ENCODE measurements at regions not wholly inside any gene's neighbourhood (a gene's known extent, or its start where the extent isn't known, plus 50 kb on each side); places are given as distances from the start of the nearest gene placed in this dataset.
A peak's percentile ranks its signal among the peaks of the same experiment; 100 is the strongest.

- H3K4me1 ChIP-seq (ENCODE audit: control insufficient read depth in 3 of 3, insufficient read depth in 3 of 3, low read length in 3 of 3), result peaks cover 65 to 80% (median 71%) of the 10 kb centered on the region in 3 donors
- H3K27me3 ChIP-seq (ENCODE audit: control insufficient read depth in 3 of 3, insufficient read depth in 3 of 3, low read length in 3 of 3), result no peaks in the 10 kb centered on the region
- H3K27ac ChIP-seq (ENCODE audit: low read depth, low read length), result peak overlapping the region; percentile 96
- no peaks in the 10 kb centered on the region for H3K9me3 ChIP-seq (ENCODE audit: control insufficient read depth in 3 of 3, low read length in 3 of 3)
- H3K4me3 ChIP-seq (ENCODE audit: low read length in 3 of 3), result peak overlapping the region; percentile 75 to 97 (median 95)
- H3K36me3 ChIP-seq (ENCODE audit: control insufficient read depth in 3 of 3, insufficient read depth in 3 of 3, low read length in 3 of 3), result peaks cover 0 to 26% (median 2%) of the 10 kb centered on the region in 3 donors
- H3K9ac ChIP-seq (ENCODE audit: low read depth in 1 of 3, low read length in 3 of 3), result peak overlapping the region; percentile 91 to 100 (median 94)
Measured at GRCh38 chr22:46076651-46077339, 73.5 kb upstream of the PPARA start.

- Histone ChIP-seq H3K36me3 (ENCODE audit: control insufficient read depth in 3 of 3, insufficient read depth in 3 of 3, low read length in 3 of 3) (peaks cover 0 to 20% (median 2%) of the 10 kb centered on the region in 3 donors), H3K4me3 (ENCODE audit: low read length in 3 of 3) (peak overlapping the region; percentile 75 to 97 (median 95)), H3K27me3 (ENCODE audit: control insufficient read depth in 3 of 3, insufficient read depth in 3 of 3, low read length in 3 of 3) (no peaks in the 10 kb centered on the region), H3K9ac (ENCODE audit: low read depth in 1 of 3, low read length in 3 of 3) (peak overlapping the region; percentile 91 to 100 (median 94)), H3K27ac (ENCODE audit: low read depth, low read length) (peak overlapping the region; percentile 96), H3K4me1 (ENCODE audit: control insufficient read depth in 3 of 3, insufficient read depth in 3 of 3, low read length in 3 of 3) (peaks cover 73 to 84% (median 80%) of the 10 kb centered on the region in 3 donors), H3K9me3 (ENCODE audit: control insufficient read depth in 3 of 3, low read length in 3 of 3) (no peaks in the 10 kb centered on the region)
Measured at GRCh38 chr22:46077669-46078099, 72.6 kb upstream of the PPARA start.

- Histone ChIP-seq H3K4me3 (ENCODE audit: low read length in 3 of 3) (peak overlapping the region; percentile 75 to 95 (median 81)), H3K27me3 (ENCODE audit: control insufficient read depth in 3 of 3, insufficient read depth in 3 of 3, low read length in 3 of 3) (no peaks in the 10 kb centered on the region), H3K9me3 (ENCODE audit: control insufficient read depth in 3 of 3, low read length in 3 of 3) (no peaks in the 10 kb centered on the region), H3K4me1 (ENCODE audit: control insufficient read depth in 3 of 3, insufficient read depth in 3 of 3, low read length in 3 of 3) (peaks cover 81 to 85% (median 83%) of the 10 kb centered on the region in 3 donors), H3K9ac (ENCODE audit: low read depth in 1 of 3, low read length in 3 of 3) (peak overlapping the region; percentile 91 to 100 (median 94)), H3K27ac (ENCODE audit: low read depth, low read length) (peak overlapping the region; percentile 96), H3K36me3 (ENCODE audit: control insufficient read depth in 3 of 3, insufficient read depth in 3 of 3, low read length in 3 of 3) (peaks cover 0 to 14% (median 2%) of the 10 kb centered on the region in 3 donors)
Measured at GRCh38 chr22:46078241-46079092, 71.9 kb upstream of the PPARA start.

GRCh38 chr22:46079093-46079860 is 71.0 kb upstream of the PPARA start:
- Histone ChIP-seq H3K9ac (ENCODE audit: low read depth in 1 of 3, low read length in 3 of 3) (peak overlapping the region; percentile 91 to 100 (median 94)), H3K4me1 (ENCODE audit: control insufficient read depth in 3 of 3, insufficient read depth in 3 of 3, low read length in 3 of 3) (peaks cover 83 to 86% (median 85%) of the 10 kb centered on the region in 3 donors), H3K27me3 (ENCODE audit: control insufficient read depth in 3 of 3, insufficient read depth in 3 of 3, low read length in 3 of 3) (no peaks in the 10 kb centered on the region), H3K27ac (ENCODE audit: low read depth, low read length) (peak overlapping the region; percentile 96), H3K9me3 (ENCODE audit: control insufficient read depth in 3 of 3, low read length in 3 of 3) (no peaks in the 10 kb centered on the region), H3K4me3 (ENCODE audit: low read length in 3 of 3) (peak overlapping the region; percentile 75 to 95 (median 81)), H3K36me3 (ENCODE audit: control insufficient read depth in 3 of 3, insufficient read depth in 3 of 3, low read length in 3 of 3) (peaks cover 0 to 9% (median 2%) of the 10 kb centered on the region in 3 donors)

GRCh38 chr22:46079861-46080821 is 70.2 kb upstream of the PPARA start:
- H3K27me3 ChIP-seq (ENCODE audit: control insufficient read depth in 3 of 3, insufficient read depth in 3 of 3, low read length in 3 of 3), result no peaks in the 10 kb centered on the region
- peaks cover 83 to 86% (median 84%) of the 10 kb centered on the region in 3 donors for H3K4me1 ChIP-seq (ENCODE audit: control insufficient read depth in 3 of 3, insufficient read depth in 3 of 3, low read length in 3 of 3)
- H3K9me3 ChIP-seq (ENCODE audit: control insufficient read depth in 3 of 3, low read length in 3 of 3), result no peaks in the 10 kb centered on the region
- H3K9ac ChIP-seq (ENCODE audit: low read depth in 1 of 3, low read length in 3 of 3), result peak overlapping the region; percentile 91 to 100 (median 94)
- H3K36me3 ChIP-seq (ENCODE audit: control insufficient read depth in 3 of 3, insufficient read depth in 3 of 3, low read length in 3 of 3), result peaks cover 0 to 11% (median 5%) of the 10 kb centered on the region in 3 donors
- H3K4me3 ChIP-seq (ENCODE audit: low read length in 3 of 3), result peak overlapping the region; percentile 75 to 95 (median 81)
- peak overlapping the region; percentile 96 for H3K27ac ChIP-seq (ENCODE audit: low read depth, low read length)

- Histone ChIP-seq H3K27ac (ENCODE audit: low read depth, low read length) (peak overlapping the region; percentile 96), H3K4me1 (ENCODE audit: control insufficient read depth in 3 of 3, insufficient read depth in 3 of 3, low read length in 3 of 3) (peaks cover 83 to 86% (median 84%) of the 10 kb centered on the region in 3 donors), H3K4me3 (ENCODE audit: low read length in 3 of 3) (peak overlapping the region; percentile 46 to 81 (median 75)), H3K9me3 (ENCODE audit: control insufficient read depth in 3 of 3, low read length in 3 of 3) (no peaks in the 10 kb centered on the region), H3K36me3 (ENCODE audit: control insufficient read depth in 3 of 3, insufficient read depth in 3 of 3, low read length in 3 of 3) (peaks cover 0 to 10% (median 3%) of the 10 kb centered on the region in 3 donors), H3K9ac (ENCODE audit: low read depth in 1 of 3, low read length in 3 of 3) (peak overlapping the region; percentile 91 to 100 (median 94)), H3K27me3 (ENCODE audit: control insufficient read depth in 3 of 3, insufficient read depth in 3 of 3, low read length in 3 of 3) (no peaks in the 10 kb centered on the region)
Measured at GRCh38 chr22:46081036-46081830, 69.1 kb upstream of the PPARA start.

- no peaks in the 10 kb centered on the region for H3K27me3 ChIP-seq (ENCODE audit: control insufficient read depth in 3 of 3, insufficient read depth in 3 of 3, low read length in 3 of 3)
- peak overlapping the region; percentile 96 for H3K27ac ChIP-seq (ENCODE audit: low read depth, low read length)
- no peaks in the 10 kb centered on the region for H3K9me3 ChIP-seq (ENCODE audit: control insufficient read depth in 3 of 3, low read length in 3 of 3)
- peak overlapping the region; percentile 46 to 81 (median 75) for H3K4me3 ChIP-seq (ENCODE audit: low read length in 3 of 3)
- peak overlapping the region; percentile 91 to 100 (median 94) for H3K9ac ChIP-seq (ENCODE audit: low read depth in 1 of 3, low read length in 3 of 3)
- H3K36me3 ChIP-seq (ENCODE audit: control insufficient read depth in 3 of 3, insufficient read depth in 3 of 3, low read length in 3 of 3), result peaks cover 2 to 11% (median 5%) of the 10 kb centered on the region in 3 donors
- H3K4me1 ChIP-seq (ENCODE audit: control insufficient read depth in 3 of 3, insufficient read depth in 3 of 3, low read length in 3 of 3), result peaks cover 83 to 86% (median 84%) of the 10 kb centered on the region in 3 donors
Measured at GRCh38 chr22:46081831-46082210, 68.5 kb upstream of the PPARA start.

- peak overlapping the region; percentile 34 to 94 (median 91) for H3K9ac ChIP-seq (ENCODE audit: low read depth in 1 of 3, low read length in 3 of 3)
- H3K9me3 ChIP-seq (ENCODE audit: control insufficient read depth in 3 of 3, low read length in 3 of 3), result no peaks in the 10 kb centered on the region
- peaks cover 83 to 86% (median 84%) of the 10 kb centered on the region in 3 donors for H3K4me1 ChIP-seq (ENCODE audit: control insufficient read depth in 3 of 3, insufficient read depth in 3 of 3, low read length in 3 of 3)
- H3K4me3 ChIP-seq (ENCODE audit: low read length in 3 of 3), result peak overlapping the region in 1 of 3 donors; percentile 51
- no peaks in the 10 kb centered on the region for H3K27me3 ChIP-seq (ENCODE audit: control insufficient read depth in 3 of 3, insufficient read depth in 3 of 3, low read length in 3 of 3)
- peak overlapping the region; percentile 96 for H3K27ac ChIP-seq (ENCODE audit: low read depth, low read length)
- peaks cover 9 to 19% (median 10%) of the 10 kb centered on the region in 3 donors for H3K36me3 ChIP-seq (ENCODE audit: control insufficient read depth in 3 of 3, insufficient read depth in 3 of 3, low read length in 3 of 3)
Measured at GRCh38 chr22:46082633-46083032, 67.7 kb upstream of the PPARA start.

Measured in skeletal muscle tissue (tissue), 3 donors.